ENCODE measurements at regions not wholly inside any gene's neighbourhood (a gene's known extent, or its start where the extent isn't known, plus 50 kb on each side); places are given as distances from the start of the nearest gene placed in this dataset.

- no peak for DNase-seq
These were observed 164.2 kb downstream of the MACROH2A1 start for GRCh38 chr5:135234666-135235401.

- DNase-seq: no peak
These were observed 164.8 kb downstream of the MACROH2A1 start for GRCh38 chr5:135234242-135234641.

DNA sequence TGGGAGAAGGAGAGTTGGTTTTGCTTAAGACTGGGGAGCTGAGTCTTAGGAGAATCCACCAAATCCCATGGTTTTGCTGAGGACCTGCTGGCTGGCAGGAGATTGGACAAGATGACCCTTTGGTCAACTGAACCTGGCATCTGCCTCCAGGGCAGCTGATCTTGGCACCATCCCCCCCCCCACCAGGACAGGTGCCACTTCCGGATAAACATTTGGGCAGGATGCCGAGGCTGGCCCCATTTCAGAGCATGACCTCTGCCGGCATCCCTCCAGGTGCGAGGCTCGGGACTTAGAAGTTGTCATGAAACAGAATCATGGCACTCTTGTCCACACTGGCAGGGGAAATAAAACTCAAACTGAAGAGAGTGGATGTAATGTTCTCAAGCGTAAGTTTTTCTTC lies 165.6 kb downstream of the MACROH2A1 start:
- no peak for DNase-seq

DNA sequence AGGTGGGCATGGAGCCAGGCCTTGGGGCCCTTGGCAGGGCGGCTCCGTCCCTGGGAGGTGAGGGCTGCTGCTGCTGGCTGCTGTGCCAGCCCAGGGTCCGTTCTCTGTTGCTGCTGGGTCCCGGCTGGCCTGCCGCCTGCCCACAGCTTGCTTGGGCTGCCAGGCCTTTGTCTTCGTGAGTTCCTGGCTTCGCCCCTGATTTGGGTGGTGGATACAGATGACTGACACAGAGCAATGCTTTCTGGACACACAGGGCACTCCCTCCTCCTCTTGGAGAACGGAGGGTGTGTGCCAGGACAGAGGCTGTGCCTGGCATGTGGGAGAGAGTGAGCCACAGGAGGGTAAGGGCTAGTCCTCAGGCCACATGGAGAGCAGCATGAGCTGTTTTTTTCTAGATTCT lies 166.1 kb downstream of the MACROH2A1 start:
- no peak for DNase-seq

GRCh38 chr5:135231289-135231688 lies 167.7 kb downstream of the MACROH2A1 start:
- no peak for DNase-seq

GRCh38 chr5:135230251-135230925 lies 168.6 kb downstream of the MACROH2A1 start:
- DNase-seq: no peak

GRCh38 chr5:135229679-135230132 lies 169.3 kb downstream of the MACROH2A1 start:
- no peak for DNase-seq

GRCh38 chr5:135229122-135229521 lies 169.9 kb downstream of the MACROH2A1 start:
- no peak for DNase-seq

GRCh38 chr5:135228222-135228621 lies 170.8 kb downstream of the MACROH2A1 start:
- DNase-seq: no peak

- DNase-seq: no peak
These were observed 171.7 kb downstream of the MACROH2A1 start for GRCh38 chr5:135227064-135228022.

GRCh38 chr5:135225856-135226560 lies 173.0 kb downstream of the MACROH2A1 start:
- DNase-seq: no peak

- no peak for DNase-seq
These were observed 175.0 kb downstream of the MACROH2A1 start for GRCh38 chr5:135223891-135224625.

GRCh38 chr5:135223404-135223803 lies 175.6 kb downstream of the MACROH2A1 start:
- DNase-seq: no peak

GRCh38 chr5:135222771-135223170 lies 176.3 kb downstream of the MACROH2A1 start:
- no peak for DNase-seq

GRCh38 chr5:135222171-135222681 lies 176.8 kb downstream of the MACROH2A1 start:
- DNase-seq: no peak

- no peak for DNase-seq
These were observed 177.3 kb downstream of the MACROH2A1 start for GRCh38 chr5:135221696-135222095.

GRCh38 chr5:135221187-135221473 lies 177.9 kb downstream of the MACROH2A1 start:
- DNase-seq: no peak

GRCh38 chr5:135220394-135221186 lies 178.4 kb downstream of the MACROH2A1 start:
- no peak for DNase-seq

DNA sequence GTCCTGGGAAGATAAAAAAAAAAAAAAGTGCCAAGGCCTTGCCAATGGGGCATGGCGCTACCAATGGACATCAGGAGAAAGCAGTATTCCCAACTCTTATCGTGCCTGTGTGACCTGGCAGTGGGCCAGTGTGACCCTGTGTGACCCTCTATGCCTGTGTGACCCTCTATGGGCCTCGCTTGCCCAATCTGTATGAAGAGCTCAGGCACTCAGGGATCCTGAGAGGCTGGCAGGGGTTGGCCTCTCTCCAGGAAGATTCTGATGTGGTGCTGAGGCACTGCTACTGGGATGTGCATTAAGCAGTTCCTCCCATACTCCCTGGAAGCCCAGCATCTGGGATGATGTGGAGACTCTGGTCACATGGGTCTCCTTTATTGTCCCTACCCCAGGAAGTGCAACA lies 179.2 kb downstream of the MACROH2A1 start:
- no peak for DNase-seq

DNA sequence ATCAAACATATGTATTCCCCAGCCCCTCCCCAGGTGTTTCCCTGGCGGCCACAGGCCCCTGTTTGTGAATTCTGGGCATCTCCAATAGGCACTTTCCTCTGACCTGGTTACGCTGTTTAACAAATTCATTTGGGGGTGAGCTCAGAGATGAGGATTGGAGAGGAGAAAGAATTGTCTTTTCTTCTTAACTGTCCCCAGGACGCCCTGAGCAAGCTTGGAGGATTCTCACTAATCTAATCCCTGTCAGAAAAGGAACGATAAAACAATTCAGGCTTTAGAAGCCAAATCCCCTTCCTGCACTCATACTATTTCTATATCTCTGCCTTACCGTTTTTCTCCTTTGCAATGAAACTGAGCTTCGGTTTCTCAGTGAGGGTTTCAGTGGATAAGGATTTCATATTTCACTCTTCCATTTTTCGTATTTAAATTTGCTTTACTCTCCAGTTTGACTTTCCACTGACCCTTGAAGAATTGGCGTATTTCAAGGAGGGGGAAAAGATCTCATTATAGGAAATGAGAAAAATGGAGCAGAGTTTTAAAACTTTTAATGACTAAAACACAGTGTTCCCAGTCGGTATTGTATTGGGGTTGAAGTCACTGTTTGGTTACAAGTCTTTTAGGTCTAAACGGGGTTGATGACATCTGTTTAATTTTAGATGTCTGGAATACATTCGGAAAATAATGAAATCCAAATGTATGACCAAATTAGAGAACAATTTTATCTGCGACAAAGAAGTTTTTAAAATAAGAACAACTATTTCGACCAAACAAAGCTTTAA lies 180.1 kb downstream of the MACROH2A1 start:
- DNase-seq: no peak
